HG03280 (cell line): ENCODE measurements at regions not wholly inside any gene's neighbourhood (a gene's known extent, or its start where the extent isn't known, plus 50 kb on each side); places are given as distances from the start of the nearest gene placed in this dataset.

Source experiments
- ATAC-seq: cut with Tn5 transposase; IDR thresholded peaks from one replicate; pipeline ENCODE4 v1.9.1; 2021; ENCODE audit warnings: mild to moderate bottlenecking, moderate library complexity; ENCODE audit not compliant: unreplicated experiment

GRCh38 chr3:182729903-182730674, 63.2 kb upstream of the ATP11B start:
- ATAC-seq: peak; percentile 71

- peak; percentile 19 for ATAC-seq
These were observed 62.6 kb upstream of the ATP11B start for GRCh38 chr3:182730675-182731042.

GRCh38 chr3:182731764-182732163, 61.5 kb upstream of the ATP11B start:
- no peak for ATAC-seq

- ATAC-seq: no peak
These were observed 60.9 kb upstream of the ATP11B start for GRCh38 chr3:182732232-182733015.

- no peak for ATAC-seq
These were observed 57.6 kb upstream of the ATP11B start for GRCh38 chr3:182735672-182736071.

- no peak for ATAC-seq
These were observed 55.5 kb upstream of the ATP11B start for GRCh38 chr3:182737825-182738224.

GRCh38 chr3:182738583-182739411, 54.5 kb upstream of the ATP11B start:
- no peak for ATAC-seq

- ATAC-seq: no peak
These were observed 53.7 kb upstream of the ATP11B start for GRCh38 chr3:182739619-182740018.

GRCh38 chr3:182740710-182741109, 52.6 kb upstream of the ATP11B start:
- ATAC-seq: no peak

- ATAC-seq: no peak
These were observed 52.1 kb upstream of the ATP11B start for GRCh38 chr3:182741214-182741613.
